H1 (cell line): ENCODE measurements at regions not wholly inside any gene's neighbourhood (a gene's known extent, or its start where the extent isn't known, plus 50 kb on each side); places are given as distances from the start of the nearest gene placed in this dataset.

Experiments used
- CHD7 ChIP-seq: fragments of 300-600 bp; sonication (generic); IDR thresholded peaks from 2 replicates; pipeline ENCODE4 v1.7.1; 2012; ENCODE audit warnings: low read length, moderate library complexity, mild to moderate bottlenecking, inconsistent platforms; ENCODE audit not compliant: insufficient replicate concordance
- SP2 ChIP-seq: IDR thresholded peaks from 2 replicates; pipeline ENCODE4 v1.6.1; 2012; ENCODE audit warnings: mild to moderate bottlenecking, low read length, inconsistent platforms
- YY1 ChIP-seq: IDR thresholded peaks from 2 replicates; pipeline ENCODE4 v1.6.1; 2011; ENCODE audit warnings: low read depth, mild to moderate bottlenecking, low read length

GRCh38 chr1:208584167-208584755 lies 340.1 kb upstream of the PLXNA2 start (continued):
- TF ChIP-seq CHD7 (no peak), SP2 (no peak), YY1 (no peak)
